Loucy (cell line): ENCODE measurements at regions not wholly inside any gene's neighbourhood (a gene's known extent, or its start where the extent isn't known, plus 50 kb on each side); places are given as distances from the start of the nearest gene placed in this dataset.

Experiments
- CTCF ChIP-seq: fragments of 200-600 bp; sonication (generic); conservative IDR thresholded peaks from 2 replicates; pipeline ENCODE4 v1.5.1; 2014; ENCODE audit warnings: mild to moderate bottlenecking, antibody characterized with exemption, low read length
- EZH2phosphoT487 ChIP-seq: fragments of 200-600 bp; IDR thresholded peaks from 2 replicates; pipeline ENCODE4 v1.6.1; 2018; ENCODE audit warnings: antibody characterized with exemption, mild to moderate bottlenecking, moderate library complexity, borderline replicate concordance

GRCh38 chr5:6080436-6080835 lies 297.9 kb downstream of the MED10 start:
- TF ChIP-seq CTCF: no peak
- TF ChIP-seq EZH2phosphoT487: no peak
